Karpas-422 (cell line): ENCODE measurements at regions not wholly inside any gene's neighbourhood (a gene's known extent, or its start where the extent isn't known, plus 50 kb on each side); places are given as distances from the start of the nearest gene placed in this dataset.

Experiments
- DNase-seq: peaks from one replicate; pipeline ENCODE4 v3.0.0-alpha.2; 2015
- H2AFZ ChIP-seq: fragments of 200-600 bp; sonication (generic); 2 replicates; pipeline ENCODE4 v1.6.1; 2014; ENCODE audit warnings: antibody characterized with exemption, low read length, mixed read lengths
- H3K27ac ChIP-seq: fragments of 200-600 bp; sonication (generic); 2 replicates; pipeline ENCODE4 v1.5.1; 2014; ENCODE audit warnings: mild to moderate bottlenecking, low read length, moderate library complexity
- H3K27me3 ChIP-seq: fragments of 200-600 bp; sonication (generic); 2 replicates; pipeline ENCODE4 v1.6.1; 2014; ENCODE audit warnings: low read length, mixed read lengths
- H3K36me3 ChIP-seq: fragments of 200-600 bp; sonication (generic); 2 replicates; pipeline ENCODE4 v1.6.1; 2014; ENCODE audit warnings: low read length, mixed read lengths; ENCODE audit not compliant: insufficient read depth
- H3K4me1 ChIP-seq: fragments of 200-600 bp; sonication (generic); 2 replicates; pipeline ENCODE4 v1.6.1; 2014; ENCODE audit warnings: mild to moderate bottlenecking, low read length, mixed read lengths
- H3K4me2 ChIP-seq: fragments of 200-600 bp; sonication (generic); 2 replicates; pipeline ENCODE4 v1.6.1; 2014; ENCODE audit warnings: low read length, low read depth, mild to moderate bottlenecking; ENCODE audit not compliant: poor library complexity, severe bottlenecking
- H3K4me3 ChIP-seq: fragments of 200-600 bp; sonication (generic); 2 replicates; pipeline ENCODE4 v1.5.1; 2014; ENCODE audit warnings: mild to moderate bottlenecking, antibody characterized with exemption, low read length, mixed read lengths
- H3K79me2 ChIP-seq: fragments of 200-600 bp; sonication (generic); 2 replicates; pipeline ENCODE4 v1.6.1; 2014; ENCODE audit warnings: mild to moderate bottlenecking, low read length, mixed read lengths
- H3K9ac ChIP-seq: fragments of 200-600 bp; sonication (generic); 2 replicates; pipeline ENCODE4 v1.6.0; 2014; ENCODE audit warnings: low read length
- H3K9me2 ChIP-seq: fragments of 200-600 bp; sonication (generic), shearing (Covaris generic); replicated peaks from 2 replicates; pipeline ENCODE4 v1.6.0; 2014; ENCODE audit warnings: mild to moderate bottlenecking, low read length, moderate library complexity; ENCODE audit not compliant: insufficient read depth
- H3K9me3 ChIP-seq: fragments of 300-700, 200-600 bp; sonication (generic); 2 replicates; pipeline ENCODE4 v1.6.1; 2014; ENCODE audit warnings: low read length, mixed read lengths
- H4K20me1 ChIP-seq: fragments of 200-600 bp; sonication (generic); 2 replicates; pipeline ENCODE4 v1.6.1; 2014; ENCODE audit warnings: mild to moderate bottlenecking, antibody characterized with exemption, low read length, low read depth; ENCODE audit not compliant: insufficient read depth

DNA sequence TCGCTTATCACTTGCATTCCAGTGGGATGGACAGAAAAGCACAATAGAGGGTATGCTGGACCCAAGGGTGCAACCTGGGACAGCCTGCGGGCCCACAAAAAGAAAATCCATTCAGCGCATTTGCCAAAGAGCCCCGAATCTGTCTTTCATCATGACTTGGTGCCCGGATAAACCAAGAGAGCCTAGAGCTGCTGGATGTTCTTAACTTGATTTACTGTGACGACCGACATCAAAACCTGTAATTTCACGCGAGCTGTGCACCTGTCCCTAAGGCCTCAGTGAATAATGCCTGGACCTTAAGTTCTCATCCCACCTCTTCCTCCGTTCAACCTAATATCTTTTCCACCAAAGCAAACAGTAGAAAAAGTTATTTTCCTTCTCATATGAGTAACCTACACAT, 115.5 kb upstream of the ACKR3 start:
- no peaks in the 10 kb centered on the region for H3K79me2 ChIP-seq
- no peak overlapping the region for H3K27ac ChIP-seq
- H4K20me1 ChIP-seq = no peaks in the 10 kb centered on the region
- no peak for DNase-seq
- no peaks in the 10 kb centered on the region for H3K9me2 ChIP-seq
- no peak overlapping the region for H3K9ac ChIP-seq
- H3K27me3 ChIP-seq = no peaks in the 10 kb centered on the region
- H3K4me1 ChIP-seq = no peaks in the 10 kb centered on the region
- H3K4me3 ChIP-seq = no peak overlapping the region
- no peaks in the 10 kb centered on the region for H3K9me3 ChIP-seq
- H3K36me3 ChIP-seq = no peaks in the 10 kb centered on the region
- no peak overlapping the region for H3K4me2 ChIP-seq
- no peak overlapping the region for H2AFZ ChIP-seq

DNA sequence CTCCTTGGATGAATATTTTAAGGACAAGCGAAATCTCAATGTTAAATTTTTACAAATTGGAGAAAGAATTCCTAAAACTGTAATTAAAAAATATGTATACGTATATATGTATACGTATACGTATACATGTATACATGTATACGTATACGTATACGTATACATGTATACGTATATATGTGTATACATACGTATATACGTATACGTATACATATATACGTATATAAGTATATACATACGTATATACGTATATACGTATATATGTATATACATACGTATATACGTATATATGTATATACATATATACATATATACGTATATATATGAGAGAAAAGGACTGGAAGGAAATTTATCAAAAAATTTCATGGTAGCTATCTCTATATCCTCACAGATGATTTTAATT, 110.2 kb upstream of the ACKR3 start:
- no peaks in the 10 kb centered on the region for H4K20me1 ChIP-seq
- H3K4me1 ChIP-seq = no peaks in the 10 kb centered on the region
- H3K9me2 ChIP-seq = no peaks in the 10 kb centered on the region
- H3K4me2 ChIP-seq = no peak overlapping the region
- no peak overlapping the region for H3K4me3 ChIP-seq
- no peaks in the 10 kb centered on the region; the same call in 1 of the 2 replicates for H3K27me3 ChIP-seq
- H3K9me3 ChIP-seq = no peaks in the 10 kb centered on the region
- H3K36me3 ChIP-seq = no peaks in the 10 kb centered on the region
- H3K27ac ChIP-seq = no peak overlapping the region
- DNase-seq = no peak
- H3K79me2 ChIP-seq = no peaks in the 10 kb centered on the region
- H2AFZ ChIP-seq = no peak overlapping the region
- no peak overlapping the region for H3K9ac ChIP-seq

DNA sequence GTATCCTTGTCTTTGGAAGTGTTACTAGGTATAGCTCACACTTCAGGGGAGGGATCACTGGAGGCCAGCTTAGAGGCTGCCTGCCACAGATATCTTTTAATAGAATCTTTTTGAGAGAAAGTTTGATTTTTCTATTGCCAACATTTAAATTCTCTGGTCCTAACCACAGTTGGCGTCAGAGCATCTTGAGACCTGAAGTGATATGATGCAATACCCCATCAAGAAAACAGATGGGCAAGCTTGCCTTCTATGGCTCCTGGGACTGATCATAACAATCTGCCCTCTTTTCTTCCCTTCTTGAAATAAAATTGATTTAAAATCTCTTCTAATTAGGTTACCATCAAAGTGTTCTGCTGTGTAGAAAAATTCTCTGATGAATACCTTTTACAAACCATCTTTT, 105.5 kb upstream of the ACKR3 start:
- Histone ChIP-seq H3K9me2 (no peaks in the 10 kb centered on the region), H3K27me3 (peaks cover 2% of the 10 kb centered on the region; the same call in 1 of the 2 replicates), H2AFZ (no peak overlapping the region), H3K27ac (no peak overlapping the region), H3K9me3 (no peaks in the 10 kb centered on the region), H3K36me3 (no peaks in the 10 kb centered on the region), H3K4me3 (no peak overlapping the region), H3K4me2 (no peak overlapping the region), H3K9ac (no peak overlapping the region), H4K20me1 (no peaks in the 10 kb centered on the region), H3K79me2 (no peaks in the 10 kb centered on the region), H3K4me1 (no peaks in the 10 kb centered on the region)
- DNase-seq = no peak

DNA sequence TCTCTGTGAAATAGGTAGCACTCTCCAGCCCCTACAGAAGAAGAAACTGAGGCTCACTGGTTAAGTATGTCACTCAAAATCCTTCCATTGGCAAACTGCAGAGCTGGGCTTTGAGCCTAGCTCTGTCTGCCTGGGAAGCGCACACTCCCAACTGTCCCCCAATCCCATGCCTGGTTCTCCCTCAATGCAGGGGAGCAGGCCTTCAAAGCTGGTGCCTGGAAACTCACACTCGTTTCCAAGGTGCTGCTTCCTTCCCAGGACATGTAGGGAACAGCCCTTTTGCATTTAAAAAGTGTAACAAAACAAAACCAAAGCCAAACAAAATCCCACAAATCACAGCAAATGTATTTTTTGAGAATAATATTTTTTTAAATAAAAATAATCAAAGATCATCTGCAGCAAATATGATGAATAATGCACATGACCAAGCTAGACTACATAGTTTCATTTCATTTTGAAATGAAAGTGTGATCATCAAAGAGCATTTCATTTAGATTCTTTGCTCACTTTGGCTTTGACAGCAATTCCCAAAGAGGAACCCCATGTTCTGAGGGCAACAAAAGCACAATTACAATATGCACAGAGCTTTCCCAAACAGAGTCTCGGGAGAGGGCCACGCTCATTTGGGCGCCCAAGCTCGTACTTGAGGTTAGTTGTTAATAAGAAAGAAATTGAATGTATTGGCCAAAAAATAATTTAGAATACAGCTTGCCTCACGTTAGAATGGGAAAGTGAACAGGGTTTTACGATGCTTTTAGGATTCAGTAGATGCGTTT, 96.7 kb upstream of the ACKR3 start:
- Histone ChIP-seq H3K4me2 (no peak overlapping the region), H3K4me3 (no peak overlapping the region), H3K9me3 (no peaks in the 10 kb centered on the region), H3K79me2 (no peaks in the 10 kb centered on the region), H3K9me2 (no peaks in the 10 kb centered on the region), H3K36me3 (no peaks in the 10 kb centered on the region), H3K27ac (no peak overlapping the region), H2AFZ (no peak overlapping the region), H3K27me3 (no peaks in the 10 kb centered on the region), H4K20me1 (no peaks in the 10 kb centered on the region), H3K9ac (no peak overlapping the region), H3K4me1 (no peaks in the 10 kb centered on the region)
- no peak for DNase-seq

DNA sequence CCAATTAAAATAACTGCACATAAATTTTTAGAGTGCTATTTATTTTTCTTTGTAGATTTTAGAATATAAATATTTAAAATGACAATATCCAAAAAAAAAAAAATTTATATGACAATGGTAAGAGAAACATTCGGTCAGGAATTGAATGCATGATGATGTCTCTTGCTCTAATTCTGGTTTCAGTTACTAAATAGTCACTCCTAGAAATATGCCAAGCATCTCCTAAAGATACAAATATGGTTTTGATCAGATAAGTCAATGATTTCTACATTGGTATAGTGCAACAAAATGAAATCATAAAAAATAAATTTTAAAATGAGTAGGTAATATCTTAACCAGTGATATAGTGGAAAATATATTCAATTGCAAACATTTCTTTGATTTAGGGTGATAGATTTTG, 95.9 kb upstream of the ACKR3 start:
- Histone ChIP-seq H3K9me2 (no peaks in the 10 kb centered on the region), H3K9me3 (no peaks in the 10 kb centered on the region), H4K20me1 (no peaks in the 10 kb centered on the region), H3K9ac (no peak overlapping the region), H3K36me3 (no peaks in the 10 kb centered on the region), H3K79me2 (no peaks in the 10 kb centered on the region), H3K4me1 (no peaks in the 10 kb centered on the region), H3K27me3 (no peaks in the 10 kb centered on the region), H3K27ac (no peak overlapping the region), H3K4me3 (no peak overlapping the region), H2AFZ (no peak overlapping the region), H3K4me2 (no peak overlapping the region)
- no peak for DNase-seq

DNA sequence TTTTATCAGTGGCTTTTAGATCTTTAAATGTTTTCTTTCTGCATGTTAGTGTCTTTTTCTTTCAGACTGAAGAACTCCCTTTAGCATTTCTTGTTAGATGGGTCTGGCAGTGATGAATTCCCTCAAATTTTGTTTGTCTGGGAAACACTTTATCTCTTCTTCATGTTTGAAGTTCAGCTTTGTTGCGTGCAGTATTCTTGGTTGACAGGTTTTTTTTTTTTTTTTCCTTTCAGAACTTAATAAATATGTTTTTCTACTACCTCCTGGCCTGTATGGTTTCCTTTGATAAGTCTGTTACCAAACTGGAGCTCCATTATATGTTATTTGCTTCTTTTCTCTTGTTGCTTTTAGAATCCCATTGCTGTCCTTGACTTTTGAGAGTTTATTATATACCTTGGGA, 89.8 kb upstream of the ACKR3 start:
- Histone ChIP-seq H4K20me1 (no peaks in the 10 kb centered on the region), H3K27me3 (no peaks in the 10 kb centered on the region), H3K9me3 (peaks cover 20% of the 10 kb centered on the region), H3K9me2 (no peaks in the 10 kb centered on the region), H3K4me3 (no peak overlapping the region), H3K4me1 (no peaks in the 10 kb centered on the region), H3K9ac (no peak overlapping the region), H3K4me2 (no peak overlapping the region), H3K27ac (no peak overlapping the region), H2AFZ (no peak overlapping the region), H3K36me3 (no peaks in the 10 kb centered on the region; the same call in 1 of the 2 replicates), H3K79me2 (no peaks in the 10 kb centered on the region)
- no peak for DNase-seq

DNA sequence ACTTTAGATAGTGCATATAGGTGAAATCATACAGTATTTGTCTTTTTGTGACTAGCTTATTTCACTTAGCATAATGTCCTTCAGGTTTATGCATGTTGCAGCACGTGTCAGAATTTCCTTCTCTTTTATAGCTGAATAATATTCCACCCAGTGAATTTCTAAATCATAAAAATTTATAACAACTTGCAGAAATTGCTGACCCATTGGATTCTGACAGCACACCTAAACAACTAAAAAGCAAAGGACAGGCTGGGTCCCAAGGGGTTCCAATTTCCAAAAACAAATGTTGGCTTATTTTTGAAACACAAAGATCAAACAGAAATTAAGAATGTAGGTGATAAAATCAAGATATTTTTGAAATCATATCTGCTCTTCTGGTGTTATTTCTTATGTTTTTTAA, 86.5 kb upstream of the ACKR3 start:
- Histone ChIP-seq H3K4me2 (no peak overlapping the region), H3K9me2 (no peaks in the 10 kb centered on the region), H4K20me1 (no peaks in the 10 kb centered on the region), H3K27me3 (no peaks in the 10 kb centered on the region), H2AFZ (no peak overlapping the region), H3K4me1 (no peaks in the 10 kb centered on the region), H3K79me2 (no peaks in the 10 kb centered on the region), H3K4me3 (no peak overlapping the region), H3K9ac (no peak overlapping the region), H3K9me3 (peaks cover 20% of the 10 kb centered on the region), H3K36me3 (no peaks in the 10 kb centered on the region; the same call in 1 of the 2 replicates), H3K27ac (no peak overlapping the region)
- no peak for DNase-seq

DNA sequence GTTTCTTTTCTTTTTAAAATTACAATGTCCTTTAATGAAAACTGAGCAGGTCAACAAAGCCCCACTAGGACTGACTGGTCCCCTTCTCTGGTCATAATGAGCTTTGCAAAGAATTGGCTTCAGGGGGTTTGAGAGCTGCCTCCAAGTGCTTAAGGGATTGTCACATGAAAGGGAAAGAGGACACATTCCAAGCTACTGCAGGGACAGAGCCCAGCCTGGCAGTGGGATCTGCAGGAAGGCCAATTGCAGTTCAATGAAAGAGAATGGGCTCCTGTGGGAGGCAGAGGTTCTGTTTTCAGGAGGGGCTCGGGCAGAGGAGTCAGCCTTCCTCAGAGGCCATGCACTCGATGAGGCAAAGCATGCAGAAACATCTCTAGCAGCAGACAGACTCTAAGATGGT, 84.1 kb upstream of the ACKR3 start:
- DNase-seq = no peak
- Histone ChIP-seq H4K20me1 (no peaks in the 10 kb centered on the region), H3K9ac (no peak overlapping the region), H3K4me1 (no peaks in the 10 kb centered on the region), H3K27me3 (no peaks in the 10 kb centered on the region), H3K27ac (no peak overlapping the region), H3K4me2 (no peak overlapping the region), H3K79me2 (no peaks in the 10 kb centered on the region), H3K36me3 (no peaks in the 10 kb centered on the region), H2AFZ (no peak overlapping the region), H3K9me3 (peaks cover 8% of the 10 kb centered on the region; the same call in 1 of the 2 replicates), H3K9me2 (no peaks in the 10 kb centered on the region), H3K4me3 (no peak overlapping the region)
